Esophagus squamous epithelium (tissue), 5 donors: ENCODE measurements at regions not wholly inside any gene's neighbourhood (a gene's known extent, or its start where the extent isn't known, plus 50 kb on each side); places are given as distances from the start of the nearest gene placed in this dataset.

Source experiments
- DNase-seq: peaks from one replicate; lab custom pipeline; 2025; lab: John Stamatoyannopoulos, UW
- H3K27ac ChIP-seq, 4 donors: fragments of 200-600 bp; sonication (generic); one replicate each; pipeline ENCODE4 v1.5.1; 2016 to 2019; ENCODE audit warnings: mild to moderate bottlenecking in 1 of 4
- H3K27me3 ChIP-seq, 4 donors: fragments of 200-600 bp; sonication (generic); 1 replicate in 3 of 4; 2 replicates in 1 of 4; pipeline versions ENCODE4 v1.5.1 to v1.6.0; 2017 to 2021; ENCODE audit warnings: antibody characterized with exemption in 1 of 4
- H3K36me3 ChIP-seq, 3 donors: fragments of 200-600 bp; sonication (generic); one replicate each; pipeline ENCODE4 v1.5.1; 2016 to 2019
- H3K4me1 ChIP-seq, 3 donors: fragments of 200-600 bp; sonication (generic); one replicate each; pipeline ENCODE4 v1.5.1; 2017 to 2019
- H3K4me3 ChIP-seq, 4 donors: fragments of 200-600 bp; sonication (generic); 1 replicate in 3 of 4; 2 replicates in 1 of 4; pipeline ENCODE4 v1.5.1; 2016 to 2019; ENCODE audit warnings: mild to moderate bottlenecking in 2 of 4, moderate library complexity in 1 of 4
- H3K9me3 ChIP-seq, 3 donors: fragments of 200-600 bp; sonication (generic); one replicate each; pipeline ENCODE4 v1.5.1; 2016 to 2019
- POLR2A ChIP-seq, 4 donors: fragments of 450-650 bp; IDR thresholded peaks; one replicate each; pipeline ENCODE4 v1.6.1; 2017; ENCODE audit warnings: antibody characterized with exemption in 4 of 4, mild to moderate bottlenecking in 4 of 4, moderate library complexity in 3 of 4
- WGBS, 2 donors: methylation state at CpG; one replicate each; pipeline ENCODE4 v1.1.5; 2018; 5-methylcytosine and 5-hydroxymethylcytosine counted together
- intact Hi-C: fragments of 100-400 bp; cut with DNase I; formaldehyde crosslinking; loops from one replicate; pipeline ENCODE4 v1.15.0; 2022
- TF ChIP-seq, protein P1 (sequence below), 6 experiments: fragments of 450-650 bp in 4 of 6; fragments of 200-600 bp in 2 of 6; sonication (generic) in 2 of 6; IDR thresholded peaks; one replicate each; pipeline ENCODE4 v1.5.1; 2016 to 2019; ENCODE audit warnings: antibody characterized with exemption in 6 of 6, mild to moderate bottlenecking in 4 of 6, moderate library complexity in 4 of 6
- donor health status: DM: yes; HTN: yes; CAD: no.

DNA sequence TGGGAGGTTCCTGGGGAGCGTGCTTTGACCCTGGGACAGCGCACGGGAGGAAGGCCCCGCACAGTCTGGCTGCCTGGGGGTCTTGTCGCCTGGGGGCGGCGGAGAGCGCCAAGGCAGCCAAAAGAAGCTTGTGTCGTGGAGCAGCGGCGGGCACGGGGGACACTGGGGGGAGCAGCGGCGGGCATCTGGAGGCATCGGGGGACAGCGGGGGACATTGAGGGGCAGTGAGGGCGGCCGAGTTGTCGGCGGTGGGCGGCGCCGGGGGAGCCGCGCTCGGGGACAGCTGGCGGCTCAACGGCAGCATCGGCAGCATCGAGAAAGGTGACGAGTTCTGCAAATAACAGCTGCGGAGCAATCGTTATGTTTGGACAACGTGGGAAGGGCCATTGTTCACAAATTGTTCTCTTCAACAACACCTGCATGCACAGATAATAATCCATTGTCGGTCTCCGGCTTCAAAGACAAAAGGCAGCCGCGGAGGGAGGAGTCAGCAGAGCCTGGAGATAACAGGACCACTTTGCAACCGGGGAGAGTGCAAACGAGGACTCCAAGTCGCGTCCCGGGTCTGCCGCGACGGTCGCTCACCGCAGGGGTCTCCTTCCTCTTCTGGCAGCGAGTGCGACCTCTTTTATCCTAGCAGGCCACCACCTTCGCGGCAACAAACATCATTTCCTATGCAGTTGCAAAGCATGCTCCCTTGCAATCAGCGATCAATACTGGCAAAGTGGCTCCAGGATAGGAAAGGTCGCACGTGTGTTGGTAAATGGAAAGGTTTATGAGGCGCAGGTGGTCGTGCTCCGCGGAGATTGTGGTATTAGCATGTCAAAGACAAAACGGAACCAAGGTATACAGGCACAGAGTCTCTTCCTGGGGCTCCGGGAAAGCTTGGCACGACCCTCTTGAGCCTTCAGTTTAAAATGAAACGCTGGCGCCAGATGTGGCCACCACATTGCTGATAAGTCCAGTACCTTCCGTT, 132.3 kb upstream of the DLX2 start:
- H3K36me3 ChIP-seq, result no peaks in the 10 kb centered on the region
- WGBS, 2 donors, result 5 to 16% methylated on average over 28 to 50 of the region's 65 CpGs
- intact Hi-C loops, result no loop called here
- H3K27me3 ChIP-seq, result peaks cover 0 to 61% (median 0%) of the 10 kb centered on the region in 4 donors
- no peaks in the 10 kb centered on the region for H3K9me3 ChIP-seq
- peak overlapping the region; percentile 4 to 60 (median 36) for H3K4me3 ChIP-seq
- peaks cover 20 to 54% (median 24%) of the 10 kb centered on the region in 3 donors for H3K4me1 ChIP-seq
- TF ChIP-seq POLR2A (IDR thresholded peaks at IDR 0.05), result no peak
- TF ChIP-seq, protein P1, sequence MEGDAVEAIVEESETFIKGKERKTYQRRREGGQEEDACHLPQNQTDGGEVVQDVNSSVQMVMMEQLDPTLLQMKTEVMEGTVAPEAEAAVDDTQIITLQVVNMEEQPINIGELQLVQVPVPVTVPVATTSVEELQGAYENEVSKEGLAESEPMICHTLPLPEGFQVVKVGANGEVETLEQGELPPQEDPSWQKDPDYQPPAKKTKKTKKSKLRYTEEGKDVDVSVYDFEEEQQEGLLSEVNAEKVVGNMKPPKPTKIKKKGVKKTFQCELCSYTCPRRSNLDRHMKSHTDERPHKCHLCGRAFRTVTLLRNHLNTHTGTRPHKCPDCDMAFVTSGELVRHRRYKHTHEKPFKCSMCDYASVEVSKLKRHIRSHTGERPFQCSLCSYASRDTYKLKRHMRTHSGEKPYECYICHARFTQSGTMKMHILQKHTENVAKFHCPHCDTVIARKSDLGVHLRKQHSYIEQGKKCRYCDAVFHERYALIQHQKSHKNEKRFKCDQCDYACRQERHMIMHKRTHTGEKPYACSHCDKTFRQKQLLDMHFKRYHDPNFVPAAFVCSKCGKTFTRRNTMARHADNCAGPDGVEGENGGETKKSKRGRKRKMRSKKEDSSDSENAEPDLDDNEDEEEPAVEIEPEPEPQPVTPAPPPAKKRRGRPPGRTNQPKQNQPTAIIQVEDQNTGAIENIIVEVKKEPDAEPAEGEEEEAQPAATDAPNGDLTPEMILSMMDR (IDR thresholded peaks at IDR 0.05), result no peak
- peak overlapping the region in 3 of 4 donors; percentile 2 to 23 (median 22) for H3K27ac ChIP-seq
- no peak for DNase-seq

DNA sequence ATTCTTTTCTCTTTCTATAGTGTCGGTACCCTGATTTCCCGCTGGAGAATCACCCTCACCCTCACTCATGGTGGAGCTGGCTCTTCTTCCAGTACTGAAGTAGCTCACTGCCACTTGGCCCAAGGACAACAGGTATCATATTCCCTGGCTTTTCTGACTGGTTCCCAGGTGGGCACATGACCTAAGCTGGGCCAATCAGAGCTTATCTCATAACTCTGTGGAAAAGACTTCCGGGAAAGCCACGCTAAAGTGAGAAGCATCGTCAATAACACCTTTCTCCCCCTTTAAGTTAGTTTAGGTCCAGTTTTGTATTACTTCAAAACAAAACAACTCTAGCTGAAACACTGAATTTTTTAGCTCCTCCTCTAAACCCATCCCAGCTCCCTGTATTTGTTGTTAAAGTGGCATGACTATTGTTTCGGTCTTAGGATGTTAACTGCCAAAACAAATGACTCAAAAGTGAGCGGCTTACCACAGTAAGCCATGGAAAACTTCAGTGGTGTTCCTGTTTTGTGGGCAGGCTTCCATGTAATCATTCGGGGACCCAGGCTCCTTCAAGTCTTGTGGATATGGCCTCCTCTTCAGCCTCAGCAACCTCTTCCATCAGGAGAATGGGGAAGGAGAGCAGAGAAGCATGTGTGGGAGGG, 137.4 kb upstream of the DLX2 start:
- H3K4me3 ChIP-seq, result no peak overlapping the region
- intact Hi-C loops, result no loop called here
- TF ChIP-seq, protein P1 (IDR thresholded peaks at IDR 0.05), result no peak
- TF ChIP-seq POLR2A (IDR thresholded peaks at IDR 0.05), result no peak
- no peak for DNase-seq
- no peaks in the 10 kb centered on the region for H3K9me3 ChIP-seq
- H3K36me3 ChIP-seq, result no peaks in the 10 kb centered on the region
- peaks cover 7 to 19% (median 7%) of the 10 kb centered on the region in 3 donors for H3K4me1 ChIP-seq
- 74 to 84% methylated on average over 8 of the region's 8 CpGs for WGBS, 2 donors
- peaks cover 0 to 35% (median 0%) of the 10 kb centered on the region in 4 donors for H3K27me3 ChIP-seq
- no peak overlapping the region for H3K27ac ChIP-seq

DNA sequence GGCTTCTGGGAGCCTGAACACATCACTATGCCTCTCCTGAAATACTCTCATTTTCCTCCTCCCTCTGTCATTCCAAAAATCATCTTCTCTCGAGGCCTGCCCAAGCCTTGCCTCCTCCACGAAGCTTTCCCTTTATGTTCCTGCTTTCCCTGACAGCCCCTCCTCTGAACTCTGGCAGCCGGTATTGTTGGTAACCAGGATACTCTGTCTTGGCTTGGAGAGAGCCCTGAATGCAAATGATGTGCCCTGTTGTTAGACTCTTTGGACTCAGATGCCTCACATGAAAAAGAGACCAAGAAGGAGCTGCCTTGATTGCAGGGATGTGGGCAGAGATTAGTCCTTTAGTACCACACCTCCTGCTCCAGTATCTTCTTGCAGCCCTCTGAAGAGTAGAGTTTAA, 138.5 kb upstream of the DLX2 start:
- H3K27ac ChIP-seq, result no peak overlapping the region
- DNase-seq, result no peak
- H3K9me3 ChIP-seq, result no peaks in the 10 kb centered on the region
- 68 to 82% methylated on average over 3 of the region's 3 CpGs for WGBS, 2 donors
- TF ChIP-seq, protein P1 (IDR thresholded peaks at IDR 0.05), result no peak
- TF ChIP-seq POLR2A (IDR thresholded peaks at IDR 0.05), result no peak
- H3K4me1 ChIP-seq, result peaks cover 0 to 9% (median 0%) of the 10 kb centered on the region in 3 donors
- no peak overlapping the region for H3K4me3 ChIP-seq
- intact Hi-C loops, result no loop called here
- H3K27me3 ChIP-seq, result peaks cover 0 to 24% (median 0%) of the 10 kb centered on the region in 4 donors
- no peaks in the 10 kb centered on the region for H3K36me3 ChIP-seq

DNA sequence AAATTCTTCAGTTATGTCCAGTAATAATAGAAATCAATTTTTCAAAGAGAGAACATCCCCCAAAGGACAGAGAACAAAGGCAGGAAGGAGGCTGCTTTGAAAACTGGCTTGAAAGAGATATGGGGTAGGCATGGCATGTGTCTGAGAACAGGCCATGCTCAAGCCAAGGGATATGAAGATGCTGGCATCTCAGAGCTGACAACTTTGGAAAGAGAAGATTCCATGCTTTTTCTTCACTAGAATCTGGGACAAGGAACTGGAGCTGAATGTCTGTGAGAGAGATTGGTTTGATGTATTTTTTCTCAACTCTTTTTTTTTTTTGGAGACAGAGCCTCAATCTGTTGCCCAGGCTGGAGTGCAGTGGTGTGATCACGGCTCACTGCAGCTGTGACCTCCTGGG, 139.8 kb upstream of the DLX2 start:
- intact Hi-C loops, result no loop called here
- no peak for DNase-seq
- no peak overlapping the region for H3K27ac ChIP-seq
- WGBS, 2 donors, result 82 to 86% methylated on average over 1 of the region's 1 CpG
- H3K27me3 ChIP-seq, result peaks cover 0 to 11% (median 0%) of the 10 kb centered on the region in 4 donors
- H3K36me3 ChIP-seq, result no peaks in the 10 kb centered on the region
- H3K9me3 ChIP-seq, result no peaks in the 10 kb centered on the region
- TF ChIP-seq POLR2A (IDR thresholded peaks at IDR 0.05), result no peak
- TF ChIP-seq, protein P1 (IDR thresholded peaks at IDR 0.05), result no peak
- H3K4me3 ChIP-seq, result no peak overlapping the region
- H3K4me1 ChIP-seq, result peaks cover 0 to 9% (median 0%) of the 10 kb centered on the region in 3 donors

DNA sequence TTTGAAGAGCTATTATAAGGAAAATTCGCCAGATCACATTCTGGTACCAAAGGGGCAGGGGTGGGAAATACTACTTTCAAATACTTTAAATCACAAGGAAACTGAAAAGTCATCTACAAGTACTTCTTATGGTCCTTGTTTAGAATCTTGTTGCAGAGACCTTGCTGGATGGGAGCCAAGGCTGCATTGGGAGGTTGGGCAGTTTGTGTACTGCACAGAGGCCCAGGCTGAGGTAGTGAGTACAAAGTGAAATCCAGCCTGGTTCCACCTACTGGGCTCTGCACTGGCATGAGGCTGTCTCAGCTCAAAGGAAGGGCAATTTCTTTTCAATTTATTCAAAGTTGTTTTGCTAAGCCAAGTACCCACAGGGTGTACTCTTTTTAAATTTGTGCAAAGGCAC, 140.3 kb upstream of the DLX2 start:
- intact Hi-C loops, result no loop called here
- 78 to 100% methylated on average over 1 of the region's 1 CpG for WGBS, 2 donors
- no peak overlapping the region for H3K4me3 ChIP-seq
- H3K9me3 ChIP-seq, result no peaks in the 10 kb centered on the region
- DNase-seq, result no peak
- TF ChIP-seq POLR2A (IDR thresholded peaks at IDR 0.05), result no peak
- TF ChIP-seq, protein P1 (IDR thresholded peaks at IDR 0.05), result no peak
- H3K27ac ChIP-seq, result no peak overlapping the region
- no peaks in the 10 kb centered on the region for H3K36me3 ChIP-seq
- peaks cover 0 to 8% (median 0%) of the 10 kb centered on the region in 4 donors for H3K27me3 ChIP-seq
- peaks cover 0 to 9% (median 0%) of the 10 kb centered on the region in 3 donors for H3K4me1 ChIP-seq
